Natural killer cell (primary cell): ENCODE measurements at regions not wholly inside any gene's neighbourhood (a gene's known extent, or its start where the extent isn't known, plus 50 kb on each side); places are given as distances from the start of the nearest gene placed in this dataset.

ENCODE experiments used
- ATAC-seq, 3 donors: fragments of 150-1000 bp in 2 of 3; fragments of 200-7000 bp in 1 of 3; cut with Tn5 transposase; 1 replicate in 1 of 3; 2 replicates in 2 of 3; pipeline ENCODE4 v1.10.0; 2021; ENCODE audit warnings: mild to moderate bottlenecking in 2 of 3, moderate library complexity in 2 of 3
- DNase-seq, 2 donors: peaks; one replicate each; pipeline versions ENCODE4 v3.0.0 to v3.0.0-alpha.2; 2013 to 2021; ENCODE audit warnings: mixed read lengths in 1 of 2
- H3K27ac ChIP-seq: one replicate; pipeline ENCODE4 v1.5.1; 2013; ENCODE audit warnings: mild to moderate bottlenecking, low read length
- H3K27me3 ChIP-seq: one replicate; pipeline ENCODE4 v1.6.1; 2013; ENCODE audit warnings: low read length; ENCODE audit not compliant: control insufficient read depth, insufficient read depth
- H3K36me3 ChIP-seq: one replicate; pipeline ENCODE4 v1.6.1; 2013; ENCODE audit warnings: low read length; ENCODE audit not compliant: control insufficient read depth, insufficient read depth
- H3K4me1 ChIP-seq: one replicate; pipeline ENCODE4 v1.6.1; 2013; ENCODE audit warnings: low read length; ENCODE audit not compliant: control insufficient read depth, insufficient read depth
- H3K4me3 ChIP-seq: one replicate; pipeline ENCODE4 v1.5.1; 2013; ENCODE audit warnings: low read length
- H3K9me3 ChIP-seq: one replicate; pipeline ENCODE4 v1.6.1; 2013; ENCODE audit warnings: low read length; ENCODE audit not compliant: control insufficient read depth, insufficient read depth
- H3K27ac Mint-ChIP-seq, 2 donors: one replicate each; pipeline ENCODE4 v1.8.0; 2022; ENCODE audit warnings: mild to moderate bottlenecking in 2 of 2, mixed read lengths in 2 of 2, moderate library complexity in 1 of 2
- H3K27me3 Mint-ChIP-seq, 2 donors: one replicate each; pipeline ENCODE4 v1.8.0; 2022; ENCODE audit warnings: low read depth in 2 of 2, mixed read lengths in 2 of 2
- H3K36me3 Mint-ChIP-seq: one replicate; pipeline ENCODE4 v1.8.0; 2022; ENCODE audit warnings: mixed read lengths
- H3K4me1 Mint-ChIP-seq, 2 donors: one replicate each; pipeline ENCODE4 v1.8.0; 2022; ENCODE audit warnings: mixed read lengths in 2 of 2
- H3K4me3 Mint-ChIP-seq: one replicate; pipeline ENCODE4 v1.8.0; 2022; ENCODE audit warnings: mild to moderate bottlenecking, moderate library complexity, mixed read lengths
- H3K9me3 Mint-ChIP-seq, 2 donors: one replicate each; pipeline ENCODE4 v1.8.0; 2022; ENCODE audit warnings: mixed read lengths in 2 of 2
- WGBS: methylation state at CpG from one replicate; pipeline ENCODE4 v1.1.7; 2013; ENCODE audit warnings: missing lambda C conversion rate; ENCODE audit not compliant: insufficient coverage; 5-methylcytosine and 5-hydroxymethylcytosine counted together
- intact Hi-C: fragments of 100-400 bp; cut with micrococcal nuclease; formaldehyde crosslinking; loops from one replicate; pipeline ENCODE4 v1.14.2; 2022
- TF ChIP-seq, protein P1 (sequence below): fragments of 200-600 bp; IDR thresholded peaks from one replicate; pipeline ENCODE4 v1.8.0; 2022; ENCODE audit warnings: antibody characterized with exemption

- no peaks in the 10 kb centered on the region for H3K36me3 ChIP-seq
- no peak overlapping the region for H3K27ac ChIP-seq
- H3K9me3 ChIP-seq: peaks cover 3% of the 10 kb centered on the region
- H3K4me3 Mint-ChIP-seq: no peak overlapping the region
- no peaks in the 10 kb centered on the region for H3K4me1 Mint-ChIP-seq
- no peak overlapping the region for H3K27ac Mint-ChIP-seq
- TF ChIP-seq, protein P1, sequence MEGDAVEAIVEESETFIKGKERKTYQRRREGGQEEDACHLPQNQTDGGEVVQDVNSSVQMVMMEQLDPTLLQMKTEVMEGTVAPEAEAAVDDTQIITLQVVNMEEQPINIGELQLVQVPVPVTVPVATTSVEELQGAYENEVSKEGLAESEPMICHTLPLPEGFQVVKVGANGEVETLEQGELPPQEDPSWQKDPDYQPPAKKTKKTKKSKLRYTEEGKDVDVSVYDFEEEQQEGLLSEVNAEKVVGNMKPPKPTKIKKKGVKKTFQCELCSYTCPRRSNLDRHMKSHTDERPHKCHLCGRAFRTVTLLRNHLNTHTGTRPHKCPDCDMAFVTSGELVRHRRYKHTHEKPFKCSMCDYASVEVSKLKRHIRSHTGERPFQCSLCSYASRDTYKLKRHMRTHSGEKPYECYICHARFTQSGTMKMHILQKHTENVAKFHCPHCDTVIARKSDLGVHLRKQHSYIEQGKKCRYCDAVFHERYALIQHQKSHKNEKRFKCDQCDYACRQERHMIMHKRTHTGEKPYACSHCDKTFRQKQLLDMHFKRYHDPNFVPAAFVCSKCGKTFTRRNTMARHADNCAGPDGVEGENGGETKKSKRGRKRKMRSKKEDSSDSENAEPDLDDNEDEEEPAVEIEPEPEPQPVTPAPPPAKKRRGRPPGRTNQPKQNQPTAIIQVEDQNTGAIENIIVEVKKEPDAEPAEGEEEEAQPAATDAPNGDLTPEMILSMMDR: no peak
- H3K27me3 ChIP-seq: no peaks in the 10 kb centered on the region
- intact Hi-C loops: no loop called here
- peaks cover 13 to 20% of the 10 kb centered on the region in 2 donors for H3K9me3 Mint-ChIP-seq
- H3K4me3 ChIP-seq: no peak overlapping the region
- H3K36me3 Mint-ChIP-seq: peaks cover 5% of the 10 kb centered on the region
- WGBS: 92% methylated on average over 16 of the region's 16 CpGs
- ATAC-seq: no peak
- DNase-seq: no peak
- H3K27me3 Mint-ChIP-seq: no peaks in the 10 kb centered on the region
- H3K4me1 ChIP-seq: no peaks in the 10 kb centered on the region
Measured at GRCh38 chr7:85381212-85381611, 194.4 kb upstream of the SEMA3D start.

DNA sequence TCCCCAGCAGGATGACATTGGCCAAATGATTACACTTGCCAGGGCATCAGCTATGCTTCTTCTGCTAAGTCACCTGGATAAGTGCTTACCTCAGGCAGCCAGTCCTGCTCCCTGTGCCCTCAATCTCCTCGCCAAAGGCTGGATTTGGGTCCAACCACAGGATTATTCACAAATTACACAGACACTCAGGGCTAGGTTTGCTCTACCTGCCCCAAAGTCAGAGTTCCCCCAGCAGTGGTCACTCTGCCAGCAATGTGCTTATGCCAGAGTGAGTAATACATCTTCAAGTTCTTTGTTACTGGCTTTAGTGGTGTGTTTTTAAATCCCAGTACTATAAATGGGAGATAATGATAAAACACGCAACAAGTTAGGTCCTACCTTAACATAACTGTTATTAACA, 189.7 kb upstream of the SEMA3D start:
- Mint-ChIP-seq H3K4me1 (no peaks in the 10 kb centered on the region), H3K27me3 (no peaks in the 10 kb centered on the region), H3K4me3 (no peak overlapping the region), H3K27ac (no peak overlapping the region), H3K36me3 (no peaks in the 10 kb centered on the region), H3K9me3 (peaks cover 7 to 16% of the 10 kb centered on the region in 2 donors)
- intact Hi-C loops: no loop called here
- no peak overlapping the region for H3K4me3 ChIP-seq
- H3K27me3 ChIP-seq: no peaks in the 10 kb centered on the region
- H3K4me1 ChIP-seq: no peaks in the 10 kb centered on the region
- DNase-seq: no peak
- no peak for ATAC-seq
- H3K9me3 ChIP-seq: peaks cover 3% of the 10 kb centered on the region
- no peak overlapping the region for H3K27ac ChIP-seq
- TF ChIP-seq, protein P1: no peak
- 75% methylated on average over 1 of the region's 2 CpGs for WGBS
- H3K36me3 ChIP-seq: no peaks in the 10 kb centered on the region

DNA sequence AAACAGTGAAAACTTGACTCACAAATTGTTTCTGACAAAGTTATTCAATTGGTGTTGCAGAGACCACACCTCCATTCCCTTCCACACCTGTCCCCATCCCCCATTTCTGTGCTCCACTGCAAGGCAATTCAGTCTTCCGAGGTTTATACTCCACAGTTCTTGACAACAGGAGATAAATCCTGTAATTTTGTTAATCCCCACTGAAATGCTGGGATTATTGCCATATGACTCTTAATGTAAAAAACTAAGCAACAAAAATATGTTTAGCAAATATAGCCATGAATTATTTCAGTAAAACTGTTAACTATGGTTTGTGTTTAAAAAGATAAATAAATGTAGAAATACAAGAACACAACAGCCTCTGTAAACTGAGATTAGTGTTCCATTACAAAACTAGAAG, 170.1 kb upstream of the SEMA3D start:
- no peak overlapping the region for H3K27ac ChIP-seq
- DNase-seq: no peak
- Mint-ChIP-seq H3K4me3 (no peak overlapping the region), H3K27ac (no peak overlapping the region), H3K4me1 (no peaks in the 10 kb centered on the region), H3K9me3 (peaks cover 10 to 17% of the 10 kb centered on the region in 2 donors), H3K27me3 (no peaks in the 10 kb centered on the region), H3K36me3 (no peaks in the 10 kb centered on the region)
- no peaks in the 10 kb centered on the region for H3K27me3 ChIP-seq
- TF ChIP-seq, protein P1: no peak
- no peaks in the 10 kb centered on the region for H3K36me3 ChIP-seq
- intact Hi-C loops: no loop called here
- WGBS: 75% methylated on average over 1 of the region's 1 CpG
- H3K9me3 ChIP-seq: peaks cover 10% of the 10 kb centered on the region
- ATAC-seq: no peak
- no peaks in the 10 kb centered on the region for H3K4me1 ChIP-seq
- H3K4me3 ChIP-seq: no peak overlapping the region

- H3K27me3 Mint-ChIP-seq: no peaks in the 10 kb centered on the region
- peaks cover 10 to 24% of the 10 kb centered on the region in 2 donors for H3K9me3 Mint-ChIP-seq
- Histone ChIP-seq H3K27me3 (no peaks in the 10 kb centered on the region), H3K36me3 (no peaks in the 10 kb centered on the region), H3K27ac (no peak overlapping the region), H3K4me1 (no peaks in the 10 kb centered on the region), H3K9me3 (no peaks in the 10 kb centered on the region), H3K4me3 (no peak overlapping the region)
- TF ChIP-seq, protein P1: no peak
- H3K4me1 Mint-ChIP-seq: no peaks in the 10 kb centered on the region
- no peak overlapping the region for H3K27ac Mint-ChIP-seq
- intact Hi-C loops: no loop called here
- DNase-seq: no peak
- H3K4me3 Mint-ChIP-seq: no peak overlapping the region
- no peaks in the 10 kb centered on the region for H3K36me3 Mint-ChIP-seq
- no peak for ATAC-seq
Measured at GRCh38 chr7:85343484-85343883, 156.6 kb upstream of the SEMA3D start.
